H7 (cell line): ENCODE measurements at regions not wholly inside any gene's neighbourhood (a gene's known extent, or its start where the extent isn't known, plus 50 kb on each side); places are given as distances from the start of the nearest gene placed in this dataset.
"Not testable (repeated sequence)": the region's sequence is repeated elsewhere in the genome, so short reads cannot be mapped to it uniquely, and the experiment has no call there.

Experiments used
- DNase-seq: peaks from one replicate; pipeline ENCODE4 v3.0.0; 2012
- H3K27me3 ChIP-seq: 2 replicates; pipeline ENCODE4 v1.6.0; 2011; ENCODE audit warnings: mild to moderate bottlenecking, low read length; ENCODE audit not compliant: control insufficient read depth, insufficient read depth
- H3K36me3 ChIP-seq: replicated peaks from 2 replicates; pipeline ENCODE4 v1.5.1; 2011; ENCODE audit warnings: low read length; ENCODE audit not compliant: control insufficient read depth, insufficient read depth
- H3K4me3 ChIP-seq: 2 replicates; pipeline ENCODE4 v1.5.1; 2011; ENCODE audit warnings: low read depth, mild to moderate bottlenecking, control low read depth, low read length, moderate library complexity; ENCODE audit not compliant: insufficient read depth

GRCh38 chr5:107043665-107044064 lies 627.1 kb downstream of the EFNA5 start:
- no peak for DNase-seq
- H3K27me3 ChIP-seq = no peaks in the 10 kb centered on the region
- no peaks in the 10 kb centered on the region for H3K36me3 ChIP-seq
- H3K4me3 ChIP-seq = no peak overlapping the region

GRCh38 chr5:107040907-107041306 lies 629.8 kb downstream of the EFNA5 start:
- no peak for DNase-seq
- Histone ChIP-seq H3K4me3 (no peak overlapping the region), H3K36me3 (no peaks in the 10 kb centered on the region), H3K27me3 (no peaks in the 10 kb centered on the region)

GRCh38 chr5:107032629-107033028 lies 638.1 kb downstream of the EFNA5 start:
- H3K36me3 ChIP-seq = no peaks in the 10 kb centered on the region
- no peak overlapping the region for H3K4me3 ChIP-seq

GRCh38 chr5:107028938-107029337 lies 641.8 kb downstream of the EFNA5 start:
- no peaks in the 10 kb centered on the region for H3K27me3 ChIP-seq
- no peaks in the 10 kb centered on the region for H3K36me3 ChIP-seq
- no peak overlapping the region for H3K4me3 ChIP-seq
- DNase-seq = no peak

More at GRCh38 chr5:107032629-107033028, 638.1 kb downstream of the EFNA5 start:
- no peaks in the 10 kb centered on the region for H3K27me3 ChIP-seq
- no peak for DNase-seq

- peak; percentile 2 for DNase-seq
- Histone ChIP-seq H3K4me3 (no peak overlapping the region), H3K36me3 (no peaks in the 10 kb centered on the region), H3K27me3 (no peaks in the 10 kb centered on the region)
These were observed 644.8 kb downstream of the EFNA5 start for GRCh38 chr5:107025712-107026497.

GRCh38 chr5:107023732-107024131 lies 647.0 kb downstream of the EFNA5 start:
- Histone ChIP-seq H3K4me3 (no peak overlapping the region), H3K27me3 (no peaks in the 10 kb centered on the region), H3K36me3 (no peaks in the 10 kb centered on the region)
- DNase-seq = no peak

GRCh38 chr5:107021575-107021974 lies 649.2 kb downstream of the EFNA5 start:
- no peaks in the 10 kb centered on the region for H3K36me3 ChIP-seq
- H3K27me3 ChIP-seq = no peaks in the 10 kb centered on the region
- H3K4me3 ChIP-seq = no peak overlapping the region
- no peak for DNase-seq

GRCh38 chr5:107020626-107021025 lies 650.1 kb downstream of the EFNA5 start:
- H3K27me3 ChIP-seq = no peaks in the 10 kb centered on the region
- DNase-seq = no peak
- no peak overlapping the region for H3K4me3 ChIP-seq
- H3K36me3 ChIP-seq = no peaks in the 10 kb centered on the region

GRCh38 chr5:107017616-107018015 lies 653.1 kb downstream of the EFNA5 start:
- H3K4me3 ChIP-seq = no peak overlapping the region
- no peaks in the 10 kb centered on the region for H3K36me3 ChIP-seq
- no peaks in the 10 kb centered on the region for H3K27me3 ChIP-seq
- DNase-seq = no peak

- H3K36me3 ChIP-seq = no peaks in the 10 kb centered on the region
- H3K27me3 ChIP-seq = no peaks in the 10 kb centered on the region
- DNase-seq = no peak
- H3K4me3 ChIP-seq = no peak overlapping the region
These were observed 658.4 kb downstream of the EFNA5 start for GRCh38 chr5:107012371-107012770.

GRCh38 chr5:107011605-107012004 lies 659.1 kb downstream of the EFNA5 start:
- DNase-seq = no peak
- no peak overlapping the region for H3K4me3 ChIP-seq
- H3K36me3 ChIP-seq = no peaks in the 10 kb centered on the region
- no peaks in the 10 kb centered on the region for H3K27me3 ChIP-seq

GRCh38 chr5:107010060-107010459 lies 660.7 kb downstream of the EFNA5 start:
- Histone ChIP-seq H3K36me3 (no peaks in the 10 kb centered on the region), H3K27me3 (no peaks in the 10 kb centered on the region), H3K4me3 (no peak overlapping the region)
- DNase-seq = no peak

GRCh38 chr5:107005653-107006052 lies 665.1 kb downstream of the EFNA5 start:
- Histone ChIP-seq H3K4me3 (no peak overlapping the region), H3K27me3 (no peaks in the 10 kb centered on the region), H3K36me3 (no peaks in the 10 kb centered on the region)
- no peak for DNase-seq

GRCh38 chr5:107005161-107005560 lies 665.6 kb downstream of the EFNA5 start:
- Histone ChIP-seq H3K27me3 (no peaks in the 10 kb centered on the region), H3K4me3 (no peak overlapping the region), H3K36me3 (no peaks in the 10 kb centered on the region)
- DNase-seq = no peak

GRCh38 chr5:107002115-107002514 lies 668.6 kb downstream of the EFNA5 start:
- Histone ChIP-seq H3K4me3 (no peak overlapping the region), H3K27me3 (no peaks in the 10 kb centered on the region), H3K36me3 (no peaks in the 10 kb centered on the region)
- no peak for DNase-seq

GRCh38 chr5:106999506-106999905 lies 671.2 kb downstream of the EFNA5 start:
- not testable (repeated sequence) for H3K36me3 ChIP-seq, DNase-seq, H3K4me3 ChIP-seq, H3K27me3 ChIP-seq
